ENCODE measurements at regions not wholly inside any gene's neighbourhood (a gene's known extent, or its start where the extent isn't known, plus 50 kb on each side); places are given as distances from the start of the nearest gene placed in this dataset.

DNA sequence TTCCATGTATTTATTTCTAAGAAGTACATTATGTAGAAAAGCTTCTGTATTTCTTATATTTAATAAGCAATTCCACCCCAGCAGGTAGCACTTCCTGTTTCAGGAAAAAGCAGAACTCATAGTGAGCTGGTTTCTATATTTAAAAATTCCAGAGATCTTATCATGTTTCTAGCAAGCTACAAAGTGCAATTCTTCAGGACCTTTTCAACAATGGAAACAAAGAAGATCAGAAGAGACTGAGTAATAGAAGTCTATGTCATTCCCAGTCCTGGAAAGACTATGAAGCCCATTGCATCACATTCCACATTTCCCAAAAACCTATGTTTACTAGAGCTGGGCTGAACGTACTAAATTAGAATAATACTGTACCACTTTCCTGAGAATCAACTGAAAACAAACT is 302.6 kb upstream of the NRSN1 start:
- H3K4me3 ChIP-seq (replicated peaks in 1 of 3; ENCODE audit: insufficient read depth in 1 of 3, low read depth in 1 of 3, low read length in 3 of 3): no peak overlapping the region
- intact Hi-C loops (cut with micrococcal nuclease): no loop called here
- POLR2A ChIA-PET: no interaction called here
- H3K27ac ChIP-seq (ENCODE audit: insufficient read depth, low read depth, low read length): no peak overlapping the region
- H4K20me1 ChIP-seq (replicated peaks; ENCODE audit: control insufficient read depth, extremely low read depth, insufficient read depth, low read length): no peaks in the 10 kb centered on the region
- H3K36me3 ChIP-seq (ENCODE audit: control insufficient read depth in 2 of 2, extremely low read depth in 1 of 2, insufficient read depth in 2 of 2, low read length in 2 of 2): no peaks in the 10 kb centered on the region
- DNase-seq (ENCODE audit: low read depth, low spot score) (no peak), FAIRE-seq (no peak)
- CTCF ChIA-PET: no interaction called here
- no peaks in the 10 kb centered on the region for H3K9me1 ChIP-seq (replicated peaks; ENCODE audit: control insufficient read depth, extremely low read depth, insufficient read depth, low read length)
- H3K4me2 ChIP-seq (ENCODE audit: insufficient read depth, low read length): no peak overlapping the region
- dilution Hi-C loops (cut with MboI; ENCODE audit: extremely low pct_ligation_motif_present, low sequenced_read_pairs): no loop called here
- H3K9ac ChIP-seq (replicated peaks; ENCODE audit: extremely low read depth, insufficient read depth, low read length): no peak overlapping the region
- H3K79me2 ChIP-seq (ENCODE audit: control insufficient read depth, insufficient read depth, low read length): no peaks in the 10 kb centered on the region
- no peaks in the 10 kb centered on the region for H3K9me3 ChIP-seq (replicated peaks; ENCODE audit: control insufficient read depth, insufficient read depth, low read length)
- H3K4me1 ChIP-seq (ENCODE audit: control insufficient read depth, extremely low read depth, insufficient read depth, low read length): no peaks in the 10 kb centered on the region
- no peak overlapping the region for H2AFZ ChIP-seq (ENCODE audit: low read depth, low read length)
- H3K27me3 ChIP-seq (ENCODE audit: control insufficient read depth in 2 of 2, insufficient read depth in 2 of 2, low read length in 2 of 2): no peaks in the 10 kb centered on the region
- TF ChIP-seq POLR2AphosphoS5 (IDR thresholded peaks at IDR 0.05; ENCODE audit: insufficient read depth, low read depth, low read length) (no peak), EZH2 (IDR thresholded peaks at IDR 0.05; ENCODE audit: borderline replicate concordance, low read depth, low read length, severe bottlenecking) (no peak), GATA2 (IDR thresholded peaks at IDR 0.05; ENCODE audit: insufficient read depth, insufficient read length, low read depth, low read length) (no peak), JUN (IDR thresholded peaks at IDR 0.05; ENCODE audit: borderline replicate concordance, insufficient read depth, insufficient read length, low read depth) (no peak)
- BruUV-seq (replicated peaks): no TSS peak

DNA sequence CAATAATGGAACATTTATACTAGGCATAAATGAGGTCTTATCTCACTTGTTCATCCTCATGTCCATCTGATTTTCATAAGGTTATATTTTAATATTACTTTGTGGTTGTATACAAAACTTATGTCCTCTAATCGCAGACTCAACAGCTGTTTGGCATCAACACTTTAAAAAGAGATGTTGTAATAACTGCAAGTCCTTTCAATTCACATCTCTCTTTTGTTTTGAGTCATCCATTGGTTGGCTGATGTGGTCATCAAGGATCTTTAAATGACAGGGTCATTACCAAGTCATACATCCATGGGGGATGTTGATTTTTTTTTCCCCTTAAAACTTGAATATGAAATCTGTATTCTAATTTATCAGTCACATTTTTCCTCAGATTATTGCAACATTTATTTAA is 299.4 kb upstream of the NRSN1 start:
- no peaks in the 10 kb centered on the region for H3K9me3 ChIP-seq (replicated peaks; ENCODE audit: control insufficient read depth, insufficient read depth, low read length)
- no peak overlapping the region for H3K9ac ChIP-seq (replicated peaks; ENCODE audit: extremely low read depth, insufficient read depth, low read length)
- CTCF ChIA-PET: no interaction called here
- H3K27me3 ChIP-seq (ENCODE audit: control insufficient read depth in 2 of 2, insufficient read depth in 2 of 2, low read length in 2 of 2): no peaks in the 10 kb centered on the region
- dilution Hi-C loops (cut with MboI; ENCODE audit: extremely low pct_ligation_motif_present, low sequenced_read_pairs) (no loop called here), intact Hi-C loops (cut with micrococcal nuclease) (no loop called here)
- no peaks in the 10 kb centered on the region for H3K4me1 ChIP-seq (ENCODE audit: control insufficient read depth, extremely low read depth, insufficient read depth, low read length)
- H3K79me2 ChIP-seq (ENCODE audit: control insufficient read depth, insufficient read depth, low read length): no peaks in the 10 kb centered on the region
- FAIRE-seq: no peak
- H3K4me2 ChIP-seq (ENCODE audit: insufficient read depth, low read length): no peak overlapping the region
- TF ChIP-seq JUN (IDR thresholded peaks at IDR 0.05; ENCODE audit: borderline replicate concordance, insufficient read depth, insufficient read length, low read depth): no peak
- TF ChIP-seq, protein P1, sequence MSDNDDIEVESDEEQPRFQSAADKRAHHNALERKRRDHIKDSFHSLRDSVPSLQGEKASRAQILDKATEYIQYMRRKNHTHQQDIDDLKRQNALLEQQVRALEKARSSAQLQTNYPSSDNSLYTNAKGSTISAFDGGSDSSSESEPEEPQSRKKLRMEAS (IDR thresholded peaks at IDR 0.05; ENCODE audit: insufficient read depth, insufficient read length): no peak
- TF ChIP-seq, protein P2, sequence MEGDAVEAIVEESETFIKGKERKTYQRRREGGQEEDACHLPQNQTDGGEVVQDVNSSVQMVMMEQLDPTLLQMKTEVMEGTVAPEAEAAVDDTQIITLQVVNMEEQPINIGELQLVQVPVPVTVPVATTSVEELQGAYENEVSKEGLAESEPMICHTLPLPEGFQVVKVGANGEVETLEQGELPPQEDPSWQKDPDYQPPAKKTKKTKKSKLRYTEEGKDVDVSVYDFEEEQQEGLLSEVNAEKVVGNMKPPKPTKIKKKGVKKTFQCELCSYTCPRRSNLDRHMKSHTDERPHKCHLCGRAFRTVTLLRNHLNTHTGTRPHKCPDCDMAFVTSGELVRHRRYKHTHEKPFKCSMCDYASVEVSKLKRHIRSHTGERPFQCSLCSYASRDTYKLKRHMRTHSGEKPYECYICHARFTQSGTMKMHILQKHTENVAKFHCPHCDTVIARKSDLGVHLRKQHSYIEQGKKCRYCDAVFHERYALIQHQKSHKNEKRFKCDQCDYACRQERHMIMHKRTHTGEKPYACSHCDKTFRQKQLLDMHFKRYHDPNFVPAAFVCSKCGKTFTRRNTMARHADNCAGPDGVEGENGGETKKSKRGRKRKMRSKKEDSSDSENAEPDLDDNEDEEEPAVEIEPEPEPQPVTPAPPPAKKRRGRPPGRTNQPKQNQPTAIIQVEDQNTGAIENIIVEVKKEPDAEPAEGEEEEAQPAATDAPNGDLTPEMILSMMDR (IDR thresholded peaks at IDR 0.05; ENCODE audit: extremely low read depth in 1 of 2, insufficient read depth in 1 of 2, low read depth in 1 of 2, low read length in 2 of 2): no peak
- no peak for TF ChIP-seq MYC (IDR thresholded peaks at IDR 0.05; ENCODE audit: low read depth, low read length)
- BruUV-seq (replicated peaks): no TSS peak
- H3K36me3 ChIP-seq (ENCODE audit: control insufficient read depth in 2 of 2, extremely low read depth in 1 of 2, insufficient read depth in 2 of 2, low read length in 2 of 2): no peaks in the 10 kb centered on the region
- H3K9me1 ChIP-seq (replicated peaks; ENCODE audit: control insufficient read depth, extremely low read depth, insufficient read depth, low read length): no peaks in the 10 kb centered on the region
- H2AFZ ChIP-seq (ENCODE audit: low read depth, low read length): no peak overlapping the region
- DNase-seq (ENCODE audit: low read depth, low spot score): no peak
- no peak overlapping the region for H3K27ac ChIP-seq (ENCODE audit: insufficient read depth, low read depth, low read length)
- POLR2A ChIA-PET: no interaction called here
- H4K20me1 ChIP-seq (replicated peaks; ENCODE audit: control insufficient read depth, extremely low read depth, insufficient read depth, low read length): no peaks in the 10 kb centered on the region
- H3K4me3 ChIP-seq (replicated peaks in 1 of 3; ENCODE audit: insufficient read depth in 1 of 3, low read depth in 1 of 3, low read length in 3 of 3): no peak overlapping the region
